ENCODE measurements at regions not wholly inside any gene's neighbourhood (a gene's known extent, or its start where the extent isn't known, plus 50 kb on each side); places are given as distances from the start of the nearest gene placed in this dataset.

DNA sequence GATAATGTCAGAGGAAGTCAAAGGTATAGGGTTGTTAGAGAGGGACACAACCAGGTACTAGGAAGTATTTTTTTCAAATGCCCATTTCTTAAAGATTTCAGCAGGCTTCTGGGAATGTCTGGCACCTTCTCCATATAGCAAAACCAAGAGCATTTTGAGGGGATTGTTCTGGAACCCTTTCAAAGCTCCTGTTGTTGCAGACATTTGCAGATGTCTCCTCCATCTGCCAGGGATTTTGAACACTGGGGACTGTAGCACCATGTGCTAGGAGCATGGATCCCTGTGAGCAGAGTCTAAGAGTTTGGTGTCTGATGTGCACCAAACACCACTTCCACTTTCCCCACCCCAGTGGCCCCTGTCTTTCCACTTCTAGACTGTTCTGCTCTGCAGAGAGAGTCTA, 206.0 kb upstream of the KBTBD8 start:
- TF ChIP-seq CTCF (IDR thresholded peaks at IDR 0.05; ENCODE audit: low read depth, low read length), result no peak
- no peak overlapping the region for H3K4me3 ChIP-seq (ENCODE audit: low read depth, low read length)

GRCh38 chr3:66795365-66795764, 202.7 kb upstream of the KBTBD8 start:
- TF ChIP-seq CTCF (IDR thresholded peaks at IDR 0.05; ENCODE audit: low read depth, low read length), result no peak
- H3K4me3 ChIP-seq (ENCODE audit: low read depth, low read length), result no peak overlapping the region

GRCh38 chr3:66796343-66796742, 201.8 kb upstream of the KBTBD8 start:
- no peak overlapping the region for H3K4me3 ChIP-seq (ENCODE audit: low read depth, low read length)
- TF ChIP-seq CTCF (IDR thresholded peaks at IDR 0.05; ENCODE audit: low read depth, low read length), result no peak

DNA sequence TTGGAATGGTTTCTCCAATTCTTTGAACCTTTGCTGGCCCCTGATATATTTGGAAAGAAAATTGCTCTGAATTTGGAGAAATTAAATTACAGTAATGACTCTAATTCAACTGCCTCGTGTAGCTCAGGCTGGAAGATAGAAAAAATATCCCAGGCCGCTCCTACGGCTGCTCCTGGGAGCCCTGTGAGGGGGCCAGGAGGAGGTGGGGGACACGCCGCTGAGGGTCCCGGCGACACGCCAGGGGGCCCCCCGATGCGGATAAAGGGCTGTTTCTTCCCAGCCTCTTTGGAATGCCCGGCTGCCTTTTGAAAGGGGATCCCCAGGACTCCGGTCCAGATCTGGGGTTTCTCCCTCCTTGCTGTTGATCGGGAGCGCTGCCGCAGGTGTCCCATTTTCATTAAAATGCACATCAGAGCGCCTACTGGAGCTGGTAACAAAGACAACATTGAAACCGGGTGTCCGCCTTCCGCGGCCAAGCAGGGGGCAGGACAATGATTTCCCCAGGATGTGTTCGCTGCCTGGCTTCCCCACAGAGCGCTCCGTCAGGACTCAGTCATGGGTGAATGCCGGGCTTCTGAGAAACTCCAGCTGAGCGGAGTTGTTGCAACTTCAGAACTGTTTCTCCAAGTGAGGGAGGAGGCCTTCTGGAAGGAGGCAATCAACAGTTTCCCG, 200.1 kb upstream of the KBTBD8 start:
- no peak overlapping the region for H3K4me3 ChIP-seq (ENCODE audit: low read depth, low read length)
- no peak for TF ChIP-seq CTCF (IDR thresholded peaks at IDR 0.05; ENCODE audit: low read depth, low read length)

- no peak for TF ChIP-seq CTCF (IDR thresholded peaks at IDR 0.05; ENCODE audit: low read depth, low read length)
- no peak overlapping the region for H3K4me3 ChIP-seq (ENCODE audit: low read depth, low read length)
These were observed 197.1 kb upstream of the KBTBD8 start for GRCh38 chr3:66800941-66801545.

- H3K4me3 ChIP-seq (ENCODE audit: low read depth, low read length), result no peak overlapping the region
- TF ChIP-seq CTCF (IDR thresholded peaks at IDR 0.05; ENCODE audit: low read depth, low read length), result peak; percentile 17; the same call in 1 of the 2 replicates
These were observed 194.9 kb upstream of the KBTBD8 start for GRCh38 chr3:66803206-66803605.
